WERI-Rb-1 (cell line): ENCODE measurements at regions not wholly inside any gene's neighbourhood (a gene's known extent, or its start where the extent isn't known, plus 50 kb on each side); places are given as distances from the start of the nearest gene placed in this dataset.

Experiments used
- DNase-seq: peaks from one replicate; pipeline ENCODE4 v3.0.0-alpha.2; 2020
- H3K27ac ChIP-seq: fragments of 250-450 bp; sonication (Bioruptor Pico); 2 replicates; pipeline ENCODE4 v1.5.1; 2020; ENCODE audit warnings: mild to moderate bottlenecking, moderate library complexity
- H3K27me3 ChIP-seq: fragments of 250-450 bp; sonication (Bioruptor Pico); 2 replicates; pipeline ENCODE4 v1.5.1; 2021; ENCODE audit warnings: mild to moderate bottlenecking, low read depth, moderate library complexity; ENCODE audit not compliant: insufficient read depth, severe bottlenecking
- H3K36me3 ChIP-seq: fragments of 250-450 bp; sonication (Bioruptor Pico); 2 replicates; pipeline ENCODE4 v1.5.1; 2020; ENCODE audit warnings: mild to moderate bottlenecking, moderate library complexity
- H3K4me3 ChIP-seq: 2 replicates; pipeline ENCODE4 v1.5.1; 2011; ENCODE audit warnings: low read depth, mild to moderate bottlenecking, control low read depth, low read length
- H3K9me3 ChIP-seq: fragments of 250-450 bp; sonication (Bioruptor Pico); 2 replicates; pipeline ENCODE4 v1.5.1; 2021; ENCODE audit warnings: mild to moderate bottlenecking, moderate library complexity; ENCODE audit not compliant: severe bottlenecking
- TF ChIP-seq, protein P1 (sequence below): IDR thresholded peaks from 2 replicates; pipeline ENCODE4 v1.5.1; 2011; ENCODE audit warnings: low read depth, mild to moderate bottlenecking, control low read depth, inconsistent platforms, low read length

DNA sequence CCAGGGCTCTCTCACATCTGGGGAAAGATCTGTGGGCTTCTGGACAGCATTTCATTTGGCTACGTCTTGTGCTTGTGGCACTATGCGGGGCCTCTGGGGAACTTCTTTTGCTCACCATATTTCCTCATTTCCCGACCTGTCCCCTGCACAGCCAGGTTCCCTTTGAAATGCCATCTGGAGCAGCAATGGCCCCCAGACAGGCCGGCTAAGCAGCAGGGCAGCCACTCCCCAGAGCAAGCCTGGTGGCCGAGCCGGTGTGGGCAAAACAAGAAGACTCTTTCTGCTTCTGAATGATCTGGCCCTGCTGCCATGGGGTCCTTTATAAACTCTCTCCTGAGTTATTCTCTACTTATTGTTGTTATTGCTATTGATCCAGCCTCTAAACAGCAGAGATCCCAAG is 190.7 kb upstream of the NECTIN1 start:
- no peak for DNase-seq
- H3K27me3 ChIP-seq = no peaks in the 10 kb centered on the region
- H3K27ac ChIP-seq = no peak overlapping the region
- H3K9me3 ChIP-seq = no peaks in the 10 kb centered on the region
- H3K4me3 ChIP-seq = no peak overlapping the region
- H3K36me3 ChIP-seq = no peaks in the 10 kb centered on the region
- TF ChIP-seq, protein P1, sequence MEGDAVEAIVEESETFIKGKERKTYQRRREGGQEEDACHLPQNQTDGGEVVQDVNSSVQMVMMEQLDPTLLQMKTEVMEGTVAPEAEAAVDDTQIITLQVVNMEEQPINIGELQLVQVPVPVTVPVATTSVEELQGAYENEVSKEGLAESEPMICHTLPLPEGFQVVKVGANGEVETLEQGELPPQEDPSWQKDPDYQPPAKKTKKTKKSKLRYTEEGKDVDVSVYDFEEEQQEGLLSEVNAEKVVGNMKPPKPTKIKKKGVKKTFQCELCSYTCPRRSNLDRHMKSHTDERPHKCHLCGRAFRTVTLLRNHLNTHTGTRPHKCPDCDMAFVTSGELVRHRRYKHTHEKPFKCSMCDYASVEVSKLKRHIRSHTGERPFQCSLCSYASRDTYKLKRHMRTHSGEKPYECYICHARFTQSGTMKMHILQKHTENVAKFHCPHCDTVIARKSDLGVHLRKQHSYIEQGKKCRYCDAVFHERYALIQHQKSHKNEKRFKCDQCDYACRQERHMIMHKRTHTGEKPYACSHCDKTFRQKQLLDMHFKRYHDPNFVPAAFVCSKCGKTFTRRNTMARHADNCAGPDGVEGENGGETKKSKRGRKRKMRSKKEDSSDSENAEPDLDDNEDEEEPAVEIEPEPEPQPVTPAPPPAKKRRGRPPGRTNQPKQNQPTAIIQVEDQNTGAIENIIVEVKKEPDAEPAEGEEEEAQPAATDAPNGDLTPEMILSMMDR = no peak

DNA sequence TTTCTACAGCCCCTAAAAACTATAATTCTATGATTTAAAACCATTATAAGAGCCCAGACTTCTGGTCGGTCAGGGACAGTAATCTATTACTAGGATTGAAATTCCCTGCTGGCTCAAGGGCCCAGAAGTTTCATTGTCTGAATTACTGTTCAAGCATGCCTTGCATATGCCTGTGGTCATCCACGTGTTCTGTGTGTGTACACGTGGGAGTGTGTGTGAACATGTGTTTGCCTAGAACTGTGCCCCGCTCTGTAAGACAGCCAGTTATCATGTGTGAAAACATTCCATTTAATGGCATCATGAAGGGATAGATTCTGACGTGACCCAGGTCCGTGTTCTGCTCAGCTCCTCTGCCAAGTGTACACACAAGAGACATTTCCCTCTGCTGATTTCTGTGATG is 189.3 kb upstream of the NECTIN1 start:
- no peaks in the 10 kb centered on the region for H3K36me3 ChIP-seq
- no peak overlapping the region for H3K4me3 ChIP-seq
- no peaks in the 10 kb centered on the region for H3K9me3 ChIP-seq
- H3K27me3 ChIP-seq = no peaks in the 10 kb centered on the region
- TF ChIP-seq, protein P1 = no peak
- no peak for DNase-seq
- no peak overlapping the region for H3K27ac ChIP-seq

DNA sequence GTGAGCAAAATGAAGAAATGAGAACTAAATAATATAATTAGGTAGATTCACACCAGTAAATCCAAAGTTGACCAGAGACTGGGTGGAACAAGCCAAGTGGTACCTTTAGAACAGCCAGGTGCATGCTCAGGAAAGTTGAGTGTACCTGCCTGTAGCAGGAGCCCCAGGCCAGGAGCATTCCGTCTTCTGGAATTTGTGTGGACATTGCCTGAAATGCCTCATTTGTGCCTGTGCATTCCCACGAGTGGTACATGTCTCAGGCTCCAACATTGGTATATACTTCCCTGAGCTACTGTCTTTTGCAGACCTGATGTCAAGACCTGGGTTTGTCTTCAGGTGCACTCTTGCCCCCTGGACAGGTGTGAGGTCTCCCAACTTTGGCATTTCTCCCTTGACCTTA is 187.6 kb upstream of the NECTIN1 start:
- TF ChIP-seq, protein P1 = no peak
- H3K9me3 ChIP-seq = no peaks in the 10 kb centered on the region
- H3K36me3 ChIP-seq = no peaks in the 10 kb centered on the region
- no peak for DNase-seq
- no peak overlapping the region for H3K27ac ChIP-seq
- H3K27me3 ChIP-seq = no peaks in the 10 kb centered on the region
- no peak overlapping the region for H3K4me3 ChIP-seq

DNA sequence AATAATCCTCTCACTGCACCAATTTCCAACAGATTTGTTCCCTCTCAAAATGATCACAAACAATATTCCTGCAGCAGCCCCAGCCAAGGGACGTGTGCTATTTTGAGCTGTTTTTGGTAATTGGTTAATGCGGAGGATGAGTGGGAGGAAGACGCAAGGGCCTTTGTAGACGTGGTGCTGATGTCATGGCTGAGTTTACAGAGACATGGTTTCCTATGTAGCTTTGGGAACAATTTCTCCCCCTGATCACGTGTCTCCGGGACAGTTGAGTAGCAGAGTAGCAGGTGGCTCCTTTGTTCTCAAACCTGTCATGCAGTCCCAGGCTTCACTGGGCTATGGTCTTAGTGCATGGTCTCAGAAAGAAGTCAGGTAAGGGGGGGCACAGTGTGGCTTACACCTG is 183.2 kb upstream of the NECTIN1 start:
- peak; percentile 28 for DNase-seq
- H3K27ac ChIP-seq = peak overlapping the region; percentile 31; the same call in 1 of the 2 replicates
- TF ChIP-seq, protein P1 = no peak
- H3K27me3 ChIP-seq = no peaks in the 10 kb centered on the region
- no peaks in the 10 kb centered on the region for H3K36me3 ChIP-seq
- no peak overlapping the region for H3K4me3 ChIP-seq
- H3K9me3 ChIP-seq = no peaks in the 10 kb centered on the region

DNA sequence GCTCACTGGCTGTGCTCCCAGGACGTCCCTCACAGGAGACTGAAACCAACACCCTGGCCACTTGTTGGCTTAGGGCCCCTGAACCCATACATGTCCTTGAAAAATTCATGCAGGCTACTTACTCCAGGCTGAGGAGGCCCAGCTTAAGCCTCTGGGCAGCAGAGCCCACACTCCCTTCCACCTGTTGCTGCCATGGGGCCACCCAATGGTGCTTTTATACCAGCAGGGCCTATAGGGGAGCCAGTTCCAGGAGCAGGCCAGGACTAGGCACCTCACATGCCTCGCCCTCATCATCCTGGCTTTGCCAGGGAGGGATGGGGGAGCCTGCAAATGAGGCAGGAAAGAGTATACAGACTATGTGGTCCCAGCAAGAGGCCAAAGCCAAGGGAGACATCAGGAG is 181.7 kb upstream of the NECTIN1 start:
- no peak overlapping the region for H3K27ac ChIP-seq
- TF ChIP-seq, protein P1 = no peak
- no peak for DNase-seq
- no peaks in the 10 kb centered on the region for H3K27me3 ChIP-seq
- no peaks in the 10 kb centered on the region for H3K9me3 ChIP-seq
- H3K36me3 ChIP-seq = no peaks in the 10 kb centered on the region
- no peak overlapping the region for H3K4me3 ChIP-seq

DNA sequence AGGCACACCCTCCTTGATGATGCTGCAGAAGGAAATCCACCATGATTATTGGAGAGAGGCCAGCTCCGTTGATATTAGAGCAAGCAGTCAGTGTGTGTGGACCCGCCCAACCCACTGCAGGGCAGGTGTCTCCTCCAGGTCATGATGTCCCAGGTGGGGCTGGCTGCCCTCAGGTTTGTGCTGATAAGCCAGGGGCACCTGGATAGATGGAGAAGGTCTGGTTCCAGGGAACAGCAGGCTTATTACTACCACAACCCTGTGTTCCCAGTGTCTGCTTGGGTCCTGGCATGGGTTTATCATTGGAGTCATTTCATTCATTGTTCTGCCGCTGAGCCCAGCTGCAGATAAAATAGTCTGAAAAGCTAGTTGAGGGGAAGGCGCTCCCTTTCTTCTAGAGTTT is 181.1 kb upstream of the NECTIN1 start:
- DNase-seq = no peak
- H3K4me3 ChIP-seq = no peak overlapping the region
- TF ChIP-seq, protein P1 = no peak

More for the DNA sequence above, 181.1 kb upstream of the NECTIN1 start:
- no peak overlapping the region for H3K27ac ChIP-seq
- H3K27me3 ChIP-seq = no peaks in the 10 kb centered on the region
- H3K36me3 ChIP-seq = no peaks in the 10 kb centered on the region
- H3K9me3 ChIP-seq = no peaks in the 10 kb centered on the region
